SKM-1 (cell line): ENCODE measurements at regions not wholly inside any gene's neighbourhood (a gene's known extent, or its start where the extent isn't known, plus 50 kb on each side); places are given as distances from the start of the nearest gene placed in this dataset.

Source experiments
- DNase-seq: peaks from one replicate; lab custom pipeline; 2025; ENCODE audit not compliant: unreplicated experiment; lab: John Stamatoyannopoulos, UW

GRCh38 chr5:142435410-142436115, 110.7 kb upstream of the SPRY4 start:
- DNase-seq, result no peak

GRCh38 chr5:142434322-142434612, 109.4 kb upstream of the SPRY4 start:
- no peak for DNase-seq

- no peak for DNase-seq
These were observed 108.9 kb upstream of the SPRY4 start for GRCh38 chr5:142433526-142434321.

- DNase-seq, result no peak
These were observed 108.1 kb upstream of the SPRY4 start for GRCh38 chr5:142432961-142433360.

GRCh38 chr5:142432369-142432863, 107.6 kb upstream of the SPRY4 start:
- DNase-seq, result no peak

GRCh38 chr5:142428773-142429473, 104.1 kb upstream of the SPRY4 start:
- no peak for DNase-seq

- DNase-seq, result no peak
These were observed 103.4 kb upstream of the SPRY4 start for GRCh38 chr5:142428036-142428772.

- no peak for DNase-seq
These were observed 102.7 kb upstream of the SPRY4 start for GRCh38 chr5:142427529-142427928.

- no peak for DNase-seq
These were observed 102.2 kb upstream of the SPRY4 start for GRCh38 chr5:142427015-142427364.

GRCh38 chr5:142426129-142427014, 101.6 kb upstream of the SPRY4 start:
- no peak for DNase-seq

- no peak for DNase-seq
These were observed 100.7 kb upstream of the SPRY4 start for GRCh38 chr5:142425286-142426065.

GRCh38 chr5:142422429-142422828, 97.6 kb upstream of the SPRY4 start:
- no peak for DNase-seq

GRCh38 chr5:142421621-142422397, 97.0 kb upstream of the SPRY4 start:
- no peak for DNase-seq

GRCh38 chr5:142421228-142421617, 96.4 kb upstream of the SPRY4 start:
- DNase-seq, result no peak

GRCh38 chr5:142420561-142421227, 95.9 kb upstream of the SPRY4 start:
- DNase-seq, result no peak

- DNase-seq, result no peak
These were observed 87.8 kb upstream of the SPRY4 start for GRCh38 chr5:142412581-142412980.

GRCh38 chr5:142411656-142412425, 87.0 kb upstream of the SPRY4 start:
- DNase-seq, result no peak

- no peak for DNase-seq
These were observed 86.3 kb upstream of the SPRY4 start for GRCh38 chr5:142411103-142411502.
